NCI-H128 (cell line): ENCODE measurements at regions not wholly inside any gene's neighbourhood (a gene's known extent, or its start where the extent isn't known, plus 50 kb on each side); places are given as distances from the start of the nearest gene placed in this dataset.

ENCODE experiments used
- DNase-seq: peaks from one replicate; lab custom pipeline; 2025; ENCODE audit not compliant: unreplicated experiment; lab: John Stamatoyannopoulos, UW

DNA sequence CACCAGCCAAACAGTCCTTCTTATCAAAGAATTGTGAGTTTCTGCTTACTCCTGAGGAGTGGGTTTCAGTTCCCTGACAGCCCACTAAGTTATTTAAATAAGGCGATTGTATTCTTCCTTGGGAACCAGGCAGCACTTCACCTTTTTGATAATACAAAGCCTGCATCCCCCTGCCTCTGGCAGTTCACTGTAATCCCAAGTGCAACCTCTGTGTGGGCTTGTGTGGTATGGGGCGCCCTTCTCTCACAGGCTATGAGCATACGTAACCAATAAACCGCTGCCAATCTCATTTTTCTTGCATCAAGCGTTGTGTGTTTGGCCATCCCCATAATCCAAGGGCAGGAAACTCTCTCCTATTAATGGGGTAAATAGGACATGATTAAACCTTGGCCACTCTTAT, 1025.6 kb downstream of the NSUN3 start:
- DNase-seq: no peak

DNA sequence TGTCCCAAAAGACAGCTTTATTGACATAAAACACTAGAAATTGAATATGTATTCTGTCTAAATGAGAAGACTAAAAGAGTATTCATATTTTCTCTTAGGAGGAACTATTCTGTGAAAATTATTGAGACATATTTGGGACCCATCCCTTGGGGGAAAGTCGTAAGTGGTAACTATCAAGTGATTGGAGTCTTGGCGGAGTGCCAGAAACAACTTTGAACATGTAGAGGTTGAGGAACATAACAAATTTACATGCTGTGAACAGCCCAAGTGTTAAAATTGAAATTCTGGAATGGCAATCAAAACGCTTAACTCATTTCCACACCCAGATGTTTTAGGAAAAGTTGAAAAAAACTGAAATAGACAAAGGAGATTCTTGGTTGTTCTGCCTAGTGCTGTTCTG, 1034.6 kb downstream of the NSUN3 start:
- no peak for DNase-seq

DNA sequence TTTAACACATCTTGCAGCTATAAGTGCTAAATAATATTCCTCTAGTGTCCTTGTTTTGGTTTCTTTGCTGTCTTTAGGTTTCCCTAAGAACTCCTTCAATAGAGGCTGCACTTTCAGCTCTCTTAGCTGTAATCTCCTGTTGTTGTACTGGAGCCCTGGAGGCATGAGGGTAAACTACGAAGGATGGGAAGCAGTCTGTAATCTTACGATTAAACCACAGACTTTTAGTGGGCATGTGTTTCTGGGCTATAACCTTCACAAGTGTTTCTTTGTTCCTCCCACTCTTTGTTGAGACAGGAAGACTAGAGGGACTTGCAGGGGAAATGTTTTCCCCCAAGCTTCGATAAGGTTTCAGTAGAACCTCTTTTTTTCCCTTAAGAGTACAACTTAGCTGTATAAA, 1058.1 kb downstream of the NSUN3 start:
- no peak for DNase-seq

DNA sequence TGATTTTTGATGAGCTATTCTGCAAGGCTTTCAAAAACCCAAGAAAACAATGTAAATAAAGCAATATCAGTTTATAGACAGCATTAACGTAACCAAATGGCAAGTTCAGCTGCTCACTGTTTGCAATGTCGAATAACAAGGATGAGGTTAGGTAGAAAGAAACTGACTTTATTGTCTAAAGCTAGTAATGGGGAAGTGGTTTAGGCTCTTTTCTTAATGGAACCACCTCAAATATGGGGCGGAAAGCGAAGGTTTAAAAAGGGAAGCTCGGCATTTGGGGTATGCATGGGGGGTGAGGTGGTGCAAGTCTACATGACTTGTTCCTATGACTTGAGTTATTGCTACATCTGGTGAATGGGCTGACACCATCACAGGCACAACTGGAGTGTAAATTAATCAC, 1060.2 kb downstream of the NSUN3 start:
- no peak for DNase-seq

DNA sequence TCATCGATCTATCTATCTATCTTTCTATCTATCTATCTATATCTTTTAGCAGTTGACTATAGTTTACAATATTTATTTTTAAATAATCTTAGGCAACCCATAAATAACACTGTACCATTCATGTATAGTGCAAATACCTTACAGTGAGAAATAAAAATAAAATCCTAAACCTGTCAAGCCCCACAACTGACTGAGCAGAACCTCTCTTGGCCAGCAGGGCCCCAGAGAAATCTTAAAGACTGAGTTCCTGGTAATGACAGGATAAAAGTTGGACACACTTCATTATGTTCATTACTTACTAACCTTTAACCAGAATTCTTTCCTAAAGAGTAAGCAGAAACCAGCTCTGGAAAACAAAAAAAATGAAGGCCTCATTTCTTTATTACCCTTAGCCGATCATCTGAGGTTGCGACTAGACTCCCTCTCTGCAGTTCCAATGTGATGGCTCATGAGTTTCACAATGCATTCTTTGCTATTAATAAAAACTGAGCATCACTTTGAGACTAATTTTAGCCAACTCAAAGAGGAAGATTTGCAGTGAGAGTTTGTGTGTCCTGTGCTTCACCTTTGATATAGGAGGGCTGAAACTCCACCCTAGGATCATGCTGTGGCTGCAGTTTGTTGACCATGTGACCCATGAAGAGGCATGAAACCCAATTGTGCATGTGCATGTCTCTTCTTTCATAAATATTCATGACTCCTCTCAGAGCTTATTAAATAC, 1072.0 kb downstream of the NSUN3 start:
- DNase-seq: no peak

DNA sequence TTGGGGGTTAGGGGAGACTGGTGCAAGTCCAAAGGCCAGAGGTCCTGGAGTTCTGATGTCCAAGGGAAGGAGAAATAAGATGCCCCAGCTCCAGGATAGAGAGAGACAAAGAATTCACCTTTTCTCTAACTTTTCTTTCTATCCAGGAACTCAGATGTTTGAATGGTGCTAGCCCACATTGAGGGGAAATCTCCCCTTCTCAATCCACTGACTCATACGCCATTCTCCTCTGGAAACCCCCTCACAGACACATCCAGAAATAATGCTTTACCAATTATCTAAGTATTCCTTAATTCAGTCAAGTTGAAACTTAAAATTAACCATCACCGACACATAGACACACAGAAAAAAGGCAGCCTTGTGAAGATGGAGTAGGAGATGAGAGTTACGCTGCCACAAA, 1085.2 kb downstream of the NSUN3 start:
- DNase-seq: no peak

DNA sequence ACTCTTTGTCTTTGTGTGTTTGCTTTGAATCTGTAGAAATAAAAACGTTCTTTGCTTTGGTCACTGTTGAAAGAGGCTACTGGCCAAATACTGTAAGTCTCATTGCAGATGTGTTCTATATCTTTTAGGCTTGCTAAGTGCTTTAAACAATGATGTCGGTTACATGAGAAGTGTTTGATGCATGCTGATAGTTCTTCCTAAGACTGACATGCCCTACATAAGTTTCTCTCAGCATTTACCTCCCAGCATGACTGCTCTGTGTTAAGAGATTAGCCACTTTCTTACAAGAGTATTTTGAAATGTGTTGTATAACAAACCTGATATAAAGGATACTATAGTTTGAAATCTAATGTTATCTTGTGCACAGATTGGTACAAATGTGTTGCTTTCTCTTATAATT, 1088.7 kb downstream of the NSUN3 start:
- DNase-seq: no peak

DNA sequence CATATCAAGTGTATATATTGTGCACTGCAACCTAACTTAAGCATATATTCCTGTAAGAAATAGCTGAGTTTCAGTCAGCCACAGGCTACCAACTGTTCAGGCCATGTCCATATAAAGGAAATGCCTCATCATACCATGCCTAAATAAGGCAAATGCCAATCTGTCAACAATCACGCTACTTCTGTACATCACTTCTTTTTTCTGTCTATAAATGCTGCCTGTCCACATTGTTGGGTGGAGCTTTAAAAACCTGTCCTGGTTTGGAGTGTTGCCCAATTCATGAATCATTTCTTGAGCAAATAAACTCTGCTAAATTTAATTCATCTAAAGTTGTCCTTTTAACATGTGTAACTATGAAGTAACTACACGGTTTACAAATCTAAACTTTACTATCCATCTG, 1091.9 kb downstream of the NSUN3 start:
- no peak for DNase-seq

DNA sequence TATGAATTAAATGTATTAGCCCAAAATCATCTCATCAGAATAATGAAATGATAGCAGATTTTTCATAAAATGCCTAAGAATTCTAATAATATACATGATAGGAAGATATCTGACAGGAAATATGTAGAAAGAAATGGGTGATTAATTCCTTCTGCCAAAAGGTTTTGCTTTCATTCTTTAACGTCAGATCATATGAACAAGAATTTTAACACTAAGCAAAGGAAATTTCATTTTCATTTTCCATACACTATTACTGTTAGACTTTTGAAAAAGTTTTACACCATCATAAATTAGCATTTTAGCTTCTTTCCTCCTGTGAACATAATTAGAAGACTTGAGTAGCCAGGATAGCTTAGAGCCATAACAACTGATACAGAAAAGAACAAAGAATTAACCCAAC, 1099.9 kb downstream of the NSUN3 start:
- DNase-seq: no peak

DNA sequence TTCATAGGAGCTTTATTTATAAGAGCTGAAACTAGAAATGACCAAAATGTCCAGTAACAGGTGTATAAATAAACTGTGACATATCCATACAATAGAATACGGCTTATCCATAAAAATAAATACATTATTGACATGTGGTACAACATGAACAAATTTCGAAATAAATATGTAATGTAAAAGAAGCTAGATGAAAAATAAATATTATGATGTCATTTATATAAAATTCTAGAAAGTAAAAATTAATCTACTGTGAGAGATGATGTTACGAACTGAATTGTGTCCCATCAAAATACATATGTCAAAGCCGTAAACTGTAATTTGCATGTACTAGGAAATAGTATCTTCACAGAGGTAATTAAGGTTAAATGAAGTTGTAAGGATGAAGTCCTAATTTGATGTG, 1104.9 kb downstream of the NSUN3 start:
- DNase-seq: no peak

DNA sequence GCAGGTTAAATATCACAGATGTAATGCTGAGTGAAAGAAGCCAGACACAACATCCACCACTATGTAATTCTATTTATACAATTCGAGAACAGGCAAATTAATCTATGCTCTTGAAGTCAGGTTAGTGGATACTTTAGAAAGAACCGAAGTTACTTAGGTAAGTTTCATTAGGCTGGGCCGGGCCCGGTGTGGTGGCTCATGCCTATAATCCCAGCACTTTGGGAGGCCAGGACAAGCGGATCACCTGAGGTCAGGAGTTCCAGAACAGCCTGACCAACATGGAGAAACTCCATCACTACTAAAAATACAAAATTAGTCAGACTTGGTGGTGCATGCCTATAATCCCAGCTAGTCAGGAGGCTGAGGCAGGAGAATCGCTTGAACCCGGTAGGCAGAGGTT, 1105.7 kb downstream of the NSUN3 start:
- no peak for DNase-seq

DNA sequence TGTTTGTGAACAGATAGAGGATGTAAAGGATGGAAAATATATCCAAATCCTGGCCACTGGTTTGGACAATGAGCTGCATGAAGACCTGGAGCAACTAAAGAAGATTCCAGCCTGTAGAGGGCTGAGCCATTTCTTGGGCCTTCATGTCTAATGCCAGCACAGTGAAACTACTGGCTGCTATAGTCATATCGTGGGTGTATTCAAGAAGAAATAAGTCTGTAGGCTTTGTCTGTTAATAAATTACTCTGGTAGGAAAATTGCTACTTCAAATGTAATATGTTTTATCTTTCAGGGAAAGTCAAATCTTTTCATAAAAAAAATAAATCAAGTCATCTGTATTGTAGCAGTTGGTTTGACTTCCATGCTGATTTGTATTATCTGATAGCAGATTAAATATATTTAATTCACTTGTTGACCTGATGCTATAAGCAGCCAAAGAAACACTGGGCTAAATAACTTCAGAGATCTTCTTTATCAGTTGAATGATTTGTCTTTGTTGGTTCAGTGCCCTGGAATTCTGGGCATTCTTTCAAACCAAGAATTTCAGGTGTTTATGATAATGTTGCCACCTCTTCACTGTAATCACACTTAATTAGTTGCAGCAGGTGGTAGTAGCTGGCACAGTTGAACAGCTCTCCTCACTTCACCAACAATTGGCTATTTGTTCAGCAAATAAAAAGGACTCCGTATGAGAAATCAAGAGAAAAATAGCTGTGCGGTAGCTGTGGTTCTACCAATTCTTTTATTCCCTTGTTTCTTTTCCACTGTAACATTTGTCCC, 1109.5 kb downstream of the NSUN3 start:
- no peak for DNase-seq

DNA sequence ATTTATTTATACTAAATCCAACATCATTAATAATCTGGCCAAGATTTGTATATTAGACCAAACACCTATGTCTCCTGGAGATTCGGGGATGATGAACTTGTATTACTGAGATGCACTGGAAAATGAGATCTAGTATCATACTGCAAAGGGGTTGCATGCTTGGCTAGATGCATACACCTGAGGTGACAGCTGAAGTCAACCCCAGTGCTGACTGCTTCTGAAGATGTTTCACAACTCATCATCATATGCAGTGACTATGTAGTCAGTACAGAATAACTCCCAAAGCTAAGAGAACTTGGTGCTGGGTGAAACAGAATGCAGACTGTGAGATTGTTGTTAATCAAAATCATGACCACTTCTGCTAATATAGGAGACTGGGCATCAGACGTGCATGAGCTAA, 1114.2 kb downstream of the NSUN3 start:
- DNase-seq: no peak

DNA sequence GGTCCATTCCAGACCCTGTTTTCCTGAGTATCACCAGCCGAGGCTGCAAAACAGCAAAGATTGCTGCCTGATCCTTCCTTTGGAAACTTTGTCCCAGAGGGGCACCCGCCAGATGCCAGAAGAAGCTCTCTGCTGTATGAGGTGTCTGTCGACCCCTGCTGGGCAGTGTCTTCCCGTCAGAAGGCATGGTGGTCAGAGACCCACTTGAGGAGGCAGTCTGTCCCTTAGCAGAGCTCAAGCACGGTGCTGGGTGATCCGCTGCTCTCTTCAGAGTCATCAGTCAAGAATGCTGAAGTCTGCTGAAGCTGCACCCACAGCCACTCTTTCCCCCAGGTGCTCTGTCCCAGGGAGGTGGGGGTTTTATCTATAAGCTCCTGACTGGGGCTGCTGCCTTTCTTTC, 1121.2 kb downstream of the NSUN3 start:
- no peak for DNase-seq

DNA sequence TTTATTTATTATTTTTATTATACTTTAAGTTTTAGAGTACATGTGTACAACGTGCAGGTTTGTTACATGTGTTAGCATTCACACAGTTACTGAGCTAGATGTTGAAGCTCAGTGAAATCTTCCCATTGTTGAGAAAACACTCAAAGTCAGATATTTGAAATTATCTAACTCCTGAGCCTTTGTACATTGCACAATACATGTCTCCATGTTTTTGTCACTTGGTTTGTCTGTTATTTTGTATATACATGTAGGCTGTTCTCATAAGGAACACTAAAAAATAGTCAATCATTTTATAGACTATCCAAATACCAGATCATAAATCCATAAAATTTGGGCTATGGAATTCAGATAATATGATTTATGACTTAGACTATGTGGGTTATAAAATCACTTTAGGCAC, 1126.5 kb downstream of the NSUN3 start:
- DNase-seq: no peak

DNA sequence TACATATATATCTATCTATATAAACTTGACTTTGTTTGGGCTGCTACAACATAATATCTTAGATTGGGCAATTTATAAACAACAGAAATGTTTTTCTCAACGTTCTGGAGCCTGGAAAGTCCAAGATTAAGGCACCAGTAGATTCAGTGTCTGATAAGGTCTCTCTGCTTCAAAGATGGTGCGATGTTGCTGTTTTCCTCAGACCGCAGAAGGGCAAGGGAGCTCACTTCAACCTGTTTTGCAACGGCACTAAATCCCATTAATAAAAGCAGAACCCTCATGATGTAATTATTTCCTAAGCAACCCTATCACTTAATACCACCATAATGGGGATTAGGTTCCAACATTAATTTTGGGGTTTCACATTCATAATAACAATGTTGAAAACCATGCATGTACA, 1134.8 kb downstream of the NSUN3 start:
- no peak for DNase-seq

DNA sequence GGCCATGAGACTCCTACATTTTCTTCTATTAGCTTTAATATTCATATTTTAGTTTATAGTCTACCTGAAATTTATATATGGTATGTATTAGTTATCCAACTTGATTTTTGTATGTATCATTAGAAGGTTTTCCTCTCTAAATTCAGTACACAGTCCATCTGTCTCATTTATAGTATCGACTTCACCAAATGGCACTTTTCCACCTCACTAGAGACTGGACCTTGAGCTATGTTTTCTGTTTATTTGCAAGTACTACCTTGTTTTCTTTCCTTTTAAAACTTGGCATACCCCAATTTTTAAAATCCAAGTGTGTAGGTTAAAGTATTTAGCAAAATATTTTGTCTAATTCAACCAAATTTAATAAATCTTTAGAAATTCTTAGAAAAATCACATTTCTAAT, 1137.5 kb downstream of the NSUN3 start:
- no peak for DNase-seq

DNA sequence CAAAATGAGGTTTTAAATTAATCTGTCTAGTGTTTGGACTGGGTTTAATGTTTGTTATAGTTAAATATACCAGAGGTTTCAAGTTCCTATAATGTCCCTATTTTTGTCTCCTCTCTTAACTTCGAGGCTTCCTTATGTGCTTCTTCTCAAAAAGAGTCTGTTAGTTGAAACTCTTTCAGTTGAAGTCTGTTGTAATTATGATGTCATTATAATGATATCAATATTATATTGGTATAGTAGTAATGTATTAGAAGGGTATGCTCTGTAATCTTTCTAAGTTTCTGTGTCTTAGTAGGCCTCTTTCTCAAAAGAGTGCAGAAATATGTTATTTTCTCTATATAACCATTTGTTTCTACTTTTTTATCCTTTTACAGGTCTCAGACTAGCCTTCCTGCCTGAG, 1148.0 kb downstream of the NSUN3 start:
- no peak for DNase-seq

DNA sequence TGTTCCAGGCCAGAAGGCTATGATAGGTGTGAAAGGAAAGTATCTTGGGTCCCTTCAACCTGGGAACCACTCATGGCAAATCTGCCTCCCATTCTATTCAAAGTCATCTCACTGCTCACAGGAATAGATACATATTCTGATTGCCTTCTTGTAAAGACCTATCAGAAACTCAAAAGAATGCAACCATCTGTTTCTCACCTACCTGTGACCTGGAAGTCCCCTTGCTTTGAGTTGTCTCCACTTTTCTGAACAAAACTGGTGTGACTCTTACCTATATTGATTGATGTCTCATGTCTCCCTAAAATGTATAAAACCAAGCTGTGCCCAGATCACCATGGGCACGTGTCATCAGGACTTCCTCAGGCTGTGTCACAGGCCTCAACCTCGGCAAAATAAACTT, 1149.3 kb downstream of the NSUN3 start:
- no peak for DNase-seq

DNA sequence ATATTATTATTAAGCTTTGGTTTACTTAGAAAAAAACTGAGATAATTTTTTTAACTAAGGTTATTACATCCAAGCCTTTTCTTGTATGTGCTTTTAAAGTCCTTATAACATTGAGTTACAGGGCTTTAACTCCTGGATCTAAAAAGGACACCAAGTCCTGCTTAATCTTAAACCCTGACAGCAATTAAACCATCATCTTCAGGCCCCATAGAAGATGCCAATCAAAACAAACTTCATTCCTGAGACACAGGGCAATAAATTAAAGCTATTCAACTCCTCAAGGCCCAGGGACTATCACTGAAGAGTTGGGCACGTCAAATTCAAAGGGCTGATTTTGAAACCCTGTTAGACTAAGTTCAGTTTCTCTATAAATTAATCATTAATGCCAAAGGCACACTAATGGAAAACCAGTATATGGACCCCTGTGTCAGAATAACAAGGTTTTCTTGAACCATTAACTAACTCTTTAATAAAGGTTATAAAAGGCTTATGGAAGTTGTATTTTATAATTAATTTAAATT, 1152.6 kb downstream of the NSUN3 start:
- DNase-seq: no peak

DNA sequence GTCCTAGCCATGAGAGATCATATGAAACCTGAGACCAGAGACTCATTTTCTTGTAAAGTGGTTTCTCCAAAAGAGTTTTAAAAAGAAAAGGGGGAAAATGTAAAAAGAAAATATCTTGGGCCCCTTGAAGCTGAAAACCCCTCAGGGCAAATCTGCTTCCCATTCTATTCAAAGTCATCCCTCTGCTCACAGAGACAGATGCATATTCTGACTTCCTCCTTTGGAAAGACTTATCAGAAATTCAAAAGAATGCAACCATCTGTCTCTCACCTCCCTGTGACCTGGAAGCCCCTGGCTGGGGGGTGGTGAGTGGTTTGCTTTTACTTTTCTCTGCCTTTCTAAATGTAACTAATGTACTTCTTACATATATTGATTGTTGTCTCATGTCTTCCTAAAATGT, 1154.8 kb downstream of the NSUN3 start:
- DNase-seq: no peak

DNA sequence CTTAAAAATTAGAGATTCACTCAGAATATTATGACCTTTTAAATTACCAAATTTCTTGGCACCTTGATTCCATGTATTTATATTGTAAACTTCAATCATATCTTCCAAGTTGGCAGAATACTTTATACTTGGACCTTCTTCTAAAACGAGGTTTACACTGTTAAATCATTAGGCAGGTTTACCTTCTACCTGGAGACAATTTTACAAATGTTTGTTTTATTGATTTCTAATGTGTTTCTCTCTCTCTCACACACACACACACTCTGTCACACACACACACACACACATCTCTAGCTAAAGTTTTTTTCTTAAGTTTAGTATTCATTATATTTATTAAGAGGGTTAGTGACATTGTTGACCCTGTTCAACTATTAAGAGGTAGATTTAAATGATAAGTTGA, 1155.6 kb downstream of the NSUN3 start:
- no peak for DNase-seq

DNA sequence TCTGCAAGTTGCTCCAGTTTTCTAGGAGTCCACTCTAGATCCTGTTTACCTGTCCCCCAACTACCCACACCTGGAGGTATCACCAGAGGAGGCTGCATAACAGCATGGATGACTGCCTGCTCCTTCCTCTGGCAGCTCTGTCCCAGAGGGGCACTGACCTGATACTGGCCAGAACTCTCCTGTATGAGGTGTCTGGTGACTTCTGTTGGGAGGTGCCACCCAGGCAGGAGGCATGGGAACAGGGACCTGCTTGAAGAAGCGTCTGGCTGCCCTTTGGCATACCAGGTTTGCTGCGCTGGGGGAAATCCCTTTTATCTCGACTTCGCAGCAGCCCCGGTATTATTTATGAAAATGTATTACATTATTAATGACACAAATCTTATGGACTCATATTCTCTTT, 1163.6 kb downstream of the NSUN3 start:
- DNase-seq: no peak
